ENCODE measurements at regions not wholly inside any gene's neighbourhood (a gene's known extent, or its start where the extent isn't known, plus 50 kb on each side); places are given as distances from the start of the nearest gene placed in this dataset.

GRCh38 chr11:97990162-97990920, 1030.4 kb upstream of the CNTN5 start:
- no peak for TF ChIP-seq POLR2A (IDR thresholded peaks at IDR 0.05)
- TF ChIP-seq CTCF (IDR thresholded peaks at IDR 0.05), result no peak

All from esophagus squamous epithelium (tissue), 4 donors.